GM12878 (cell line): ENCODE measurements at regions not wholly inside any gene's neighbourhood (a gene's known extent, or its start where the extent isn't known, plus 50 kb on each side); places are given as distances from the start of the nearest gene placed in this dataset.

ENCODE experiments used
- ATAC-seq: fragments of 200-7000 bp; cut with Tn5 transposase; 3 replicates; pipeline ENCODE4 v1.9.1; 2020; ENCODE audit warnings: mild to moderate bottlenecking, moderate library complexity
- BruUV-seq: library from RNA; stranded (reverse); fragments of 400-500 nt; replicated peaks from 2 replicates; lab custom pipeline; 2021; lab: Mats Ljungman, UMichigan
- CTCF ChIA-PET: fragments of 300-600 bp; sonication (Branson Sonifier 250); formaldehyde crosslinking; extraction: SDS; loops from one replicate; lab custom pipeline; 2021; ENCODE audit warnings: inconsistent platforms; lab: Yijun Ruan, JAX
- POLR2A ChIA-PET: fragments of 350-600 bp; formaldehyde crosslinking; extraction: SDS; loops from one replicate; lab custom pipeline; 2021; ENCODE audit warnings: inconsistent platforms; lab: Charles Lee
- RAD21 ChIA-PET: fragments of 300-600 bp; sonication (Branson Sonifier 250); formaldehyde crosslinking; loops from one replicate; lab custom pipeline; 2023; ENCODE audit warnings: antibody characterized with exemption; ENCODE audit not compliant: unreplicated experiment; lab: Charles Lee
- SMC1A ChIA-PET: fragments of 300-600 bp; sonication (Branson Sonifier 250); formaldehyde crosslinking; loops from one replicate; lab custom pipeline; 2023; ENCODE audit not compliant: unreplicated experiment, uncharacterized antibody; lab: Charles Lee
- DNase-seq: peaks from one replicate; pipeline ENCODE4 v3.0.0-alpha.2; 2011; ENCODE audit warnings: low read depth, low spot score
- FAIRE-seq: peaks from 3 replicates; lab custom pipeline; 2011; peaks lifted over from hg19 to GRCh38; lab: Jason Lieb, UNC
- H2AFZ ChIP-seq: 2 replicates; pipeline ENCODE4 v1.6.0; 2011; ENCODE audit warnings: low read depth, low read length, control low read depth; ENCODE audit not compliant: control insufficient read depth
- H3K27ac ChIP-seq: 2 replicates; pipeline ENCODE4 v1.5.1; 2011; ENCODE audit warnings: control low read depth; ENCODE audit not compliant: control insufficient read depth, insufficient read depth
- H3K27me3 ChIP-seq, 2 experiments: replicated peaks in 1 of 2; 2 replicates each; pipeline versions ENCODE4 v1.6.0 to v1.6.1; 2011; ENCODE audit warnings: low read length in 1 of 2; ENCODE audit not compliant: control insufficient read depth in 2 of 2, insufficient read depth in 2 of 2
- H3K36me3 ChIP-seq, 2 experiments: 2 replicates each; pipeline ENCODE4 v1.5.1; 2011; ENCODE audit warnings: low read length in 1 of 2; ENCODE audit not compliant: control insufficient read depth in 2 of 2, insufficient read depth in 2 of 2
- H3K4me1 ChIP-seq: 2 replicates; pipeline ENCODE4 v1.6.1; 2011; ENCODE audit warnings: mild to moderate bottlenecking, low read length, moderate library complexity, mixed read lengths; ENCODE audit not compliant: control insufficient read depth, insufficient read depth
- H3K4me2 ChIP-seq: 2 replicates; pipeline ENCODE4 v1.6.0; 2011; ENCODE audit warnings: control low read depth; ENCODE audit not compliant: control insufficient read depth, insufficient read depth
- H3K4me3 ChIP-seq: fragments of 200-600 bp; sonication (generic); 2 replicates; pipeline ENCODE4 v1.5.1; 2016
- H3K79me2 ChIP-seq: 2 replicates; pipeline ENCODE4 v1.6.0; 2011; ENCODE audit warnings: low read length; ENCODE audit not compliant: control insufficient read depth, insufficient read depth
- H3K9ac ChIP-seq: 2 replicates; pipeline ENCODE4 v1.8.0; 2011; ENCODE audit warnings: low read length, control low read depth, mixed read lengths; ENCODE audit not compliant: control insufficient read depth, insufficient read depth
- H3K9me3 ChIP-seq: replicated peaks from 3 replicates; pipeline ENCODE4 v1.5.1; 2011; ENCODE audit warnings: mild to moderate bottlenecking, low read length; ENCODE audit not compliant: control insufficient read depth, insufficient read depth
- H4K20me1 ChIP-seq: 2 replicates; pipeline ENCODE4 v1.6.0; 2011; ENCODE audit not compliant: control insufficient read depth, insufficient read depth
- CBFB ChIP-seq: IDR thresholded peaks from 2 replicates; pipeline ENCODE4 v1.6.1; 2016; ENCODE audit warnings: antibody characterized with exemption, low read depth
- ETV6 ChIP-seq, 2 experiments: fragments of 450-650 bp in 1 of 2; IDR thresholded peaks in 1 of 2; conservative IDR thresholded peaks in 1 of 2; 2 replicates each; pipeline ENCODE4 v1.6.1; 2014; ENCODE audit warnings: antibody characterized with exemption in 1 of 2, borderline replicate concordance in 1 of 2, low read depth in 1 of 2, mild to moderate bottlenecking in 1 of 2, moderate library complexity in 1 of 2
- FOS ChIP-seq: IDR thresholded peaks from 3 replicates; pipeline ENCODE4 v1.6.1; 2011; ENCODE audit warnings: borderline replicate concordance; ENCODE audit not compliant: insufficient read length; ENCODE audit errors: extremely low read depth
- GATAD2B ChIP-seq: fragments of 450-650 bp; conservative IDR thresholded peaks from 2 replicates; pipeline ENCODE4 v1.6.1; 2017; ENCODE audit warnings: low read depth, mild to moderate bottlenecking, moderate library complexity
- KDM1A ChIP-seq: fragments of 200-600 bp; sonication (generic); IDR thresholded peaks from 2 replicates; pipeline ENCODE4 v1.6.1; 2016; ENCODE audit warnings: borderline replicate concordance
- MTA3 ChIP-seq: IDR thresholded peaks from 2 replicates; pipeline ENCODE4 v1.6.1; 2012; ENCODE audit warnings: low read length, inconsistent platforms, borderline replicate concordance
- PRDM15 ChIP-seq: fragments of 450-650 bp; formaldehyde crosslinking; IDR thresholded peaks from 2 replicates; pipeline ENCODE4 v1.4.0; 2020; ENCODE audit warnings: mild to moderate bottlenecking, moderate library complexity
- RELA ChIP-seq: fragments of 450-650 bp; IDR thresholded peaks from 2 replicates; pipeline ENCODE4 v1.8.0; 2014; ENCODE audit warnings: borderline replicate concordance; ENCODE audit not compliant: partially characterized antibody
- SMAD5 ChIP-seq: IDR thresholded peaks from 2 replicates; pipeline ENCODE4 v1.6.1; 2016; ENCODE audit warnings: antibody characterized with exemption, low read depth
- SRF ChIP-seq, 2 experiments: IDR thresholded peaks; 2 replicates each; pipeline ENCODE4 v1.6.1; 2011; ENCODE audit warnings: low read depth in 2 of 2, low read length in 2 of 2, mild to moderate bottlenecking in 1 of 2, moderate library complexity in 1 of 2
- WRNIP1 ChIP-seq: IDR thresholded peaks from 2 replicates; pipeline ENCODE4 v1.6.1; 2011; ENCODE audit warnings: low read depth, low read length, improper control_type of control experiment, borderline replicate concordance
- in situ Hi-C: fragments of 300-500 bp; cut with MboI; formaldehyde crosslinking; loops from 9 replicates; pipeline ENCODE4 v1.14.3; 2018; ENCODE audit warnings: mixed read lengths
- intact Hi-C: fragments of 100-400 bp; cut with micrococcal nuclease; formaldehyde crosslinking; loops from one replicate; pipeline ENCODE4 v1.14.2; 2022; ENCODE audit not compliant: unreplicated experiment

GRCh38 chr18:22283397-22283796, 114.0 kb downstream of the GATA6 start (continued):
- TF ChIP-seq ETV6 (conservative IDR thresholded peaks at IDR 0.05 in 1 of 2, IDR thresholded peaks at IDR 0.05 in 1 of 2; ENCODE audit: borderline replicate concordance in 1 of 2, low read depth in 1 of 2) (no peak), CBFB (no peak), WRNIP1 (no peak), SMAD5 (no peak), PRDM15 (no peak), SRF (IDR thresholded peaks at IDR 0.05; ENCODE audit: low read depth in 2 of 2, low read length in 2 of 2) (no peak), RELA (no peak)

GRCh38 chr18:22283116-22283395, 113.7 kb downstream of the GATA6 start:
- no peaks in the 10 kb centered on the region for H3K36me3 ChIP-seq
- in situ Hi-C loops = no loop called here
- RAD21 ChIA-PET = no interaction called here
- TF ChIP-seq MTA3 = no peak
- no peak for TF ChIP-seq GATAD2B
- TF ChIP-seq FOS = no peak
- TF ChIP-seq KDM1A = no peak
- TF ChIP-seq, all 136 proteins: peak for 0
- ChIA-PET POLR2A (no interaction called here), CTCF (no interaction called here), SMC1A (no interaction called here)
- no peaks in the 10 kb centered on the region for H3K79me2 ChIP-seq
- H3K27me3 ChIP-seq = peaks cover 0 to 3% of the 10 kb centered on the region in 2 experiments; a peak in 1 of 4 replicates
- no peak overlapping the region for H3K9ac ChIP-seq
- ATAC-seq (no peak), DNase-seq (no peak), FAIRE-seq (no peak)
- no peak overlapping the region for H3K4me3 ChIP-seq
- H3K27ac ChIP-seq = no peak overlapping the region
- no peak overlapping the region for H2AFZ ChIP-seq
- H4K20me1 ChIP-seq = no peaks in the 10 kb centered on the region
- intact Hi-C loops = no loop called here
- no peak overlapping the region for H3K4me2 ChIP-seq
- H3K9me3 ChIP-seq = no peaks in the 10 kb centered on the region
- no peaks in the 10 kb centered on the region for H3K4me1 ChIP-seq
- BruUV-seq = no TSS peak
